Cardiac fibroblast (primary cell): ENCODE measurements at regions not wholly inside any gene's neighbourhood (a gene's known extent, or its start where the extent isn't known, plus 50 kb on each side); places are given as distances from the start of the nearest gene placed in this dataset.

Experiments used
- DNase-seq, 2 donors: peaks; one replicate each; pipeline versions ENCODE4 v3.0.0 to v3.0.0-alpha.2; 2010; ENCODE audit warnings: low read depth in 2 of 2
- H3K4me3 ChIP-seq, 2 donors: replicated peaks in 1 of 2; 1 replicate in 1 of 2; 2 replicates in 1 of 2; pipeline ENCODE4 v1.5.1; 2011; ENCODE audit warnings: low read depth in 2 of 2, low read length in 2 of 2, mild to moderate bottlenecking in 2 of 2, moderate library complexity in 1 of 2
- CTCF ChIP-seq: IDR thresholded peaks from one replicate; pipeline ENCODE4 v1.5.1; 2011; ENCODE audit warnings: low read depth, mild to moderate bottlenecking, low read length, inconsistent platforms

DNA sequence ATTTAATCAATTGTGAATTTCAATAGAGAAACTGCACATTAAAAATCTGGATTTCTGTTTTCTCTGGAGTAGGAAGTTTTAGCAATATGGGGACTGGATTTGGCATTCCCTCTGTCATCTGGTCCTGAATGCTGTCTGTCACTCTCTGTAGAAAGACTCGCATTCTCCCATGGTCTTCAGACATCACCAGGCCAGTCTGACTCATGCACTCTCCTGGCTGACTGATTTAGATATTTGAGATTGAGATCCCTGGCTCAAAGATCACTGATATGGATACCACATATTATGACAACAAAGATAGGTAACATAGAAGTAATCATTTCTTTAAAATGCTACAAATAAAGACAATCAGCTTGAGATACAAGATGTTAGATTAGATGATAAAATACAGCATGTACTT lies 524.5 kb downstream of the GALC start:
- TF ChIP-seq CTCF, result no peak
- DNase-seq, result no peak
- H3K4me3 ChIP-seq, result no peak overlapping the region

DNA sequence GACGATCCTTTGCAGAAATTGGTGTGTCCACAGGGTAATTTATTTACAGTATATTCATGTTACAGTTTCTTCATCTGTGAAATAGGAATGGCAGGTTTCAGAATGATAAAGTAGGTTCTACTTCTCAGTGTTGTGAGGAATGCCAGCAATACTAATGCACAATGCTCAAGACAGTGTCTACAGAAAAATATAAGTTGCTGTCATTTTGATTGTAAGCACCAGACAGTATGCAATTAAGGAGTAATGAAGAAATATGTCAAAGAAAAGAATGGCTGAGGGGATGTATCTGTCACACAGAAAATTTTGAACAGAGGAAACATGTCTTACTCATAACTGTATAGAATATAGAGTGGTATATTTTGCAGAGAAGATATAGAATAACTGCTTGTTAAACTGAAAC lies 525.4 kb downstream of the GALC start:
- no peak for TF ChIP-seq CTCF
- no peak overlapping the region for H3K4me3 ChIP-seq
- no peak for DNase-seq

DNA sequence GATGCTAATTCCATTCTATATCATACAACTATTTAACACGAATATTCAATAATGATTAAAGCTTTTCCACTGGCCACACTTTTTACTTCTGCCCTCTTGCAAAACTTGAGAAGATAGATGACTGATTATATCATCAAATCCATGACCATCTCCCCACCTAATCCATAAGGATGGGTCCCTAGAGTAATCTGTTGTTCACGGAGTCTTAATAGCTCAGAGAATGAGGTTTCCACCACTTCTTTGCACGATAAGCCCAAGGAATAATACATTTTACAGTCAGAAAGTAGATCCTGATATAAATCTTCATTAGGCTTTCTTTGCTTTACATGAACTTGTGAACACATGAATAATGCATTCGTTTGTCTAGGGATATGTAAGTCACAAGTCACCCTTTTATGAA lies 527.2 kb downstream of the GALC start:
- no peak overlapping the region for H3K4me3 ChIP-seq
- no peak for TF ChIP-seq CTCF
- no peak for DNase-seq

GRCh38 chr14:87461704-87462103 lies 531.3 kb downstream of the GALC start:
- DNase-seq, result no peak
- no peak overlapping the region for H3K4me3 ChIP-seq
- no peak for TF ChIP-seq CTCF

DNA sequence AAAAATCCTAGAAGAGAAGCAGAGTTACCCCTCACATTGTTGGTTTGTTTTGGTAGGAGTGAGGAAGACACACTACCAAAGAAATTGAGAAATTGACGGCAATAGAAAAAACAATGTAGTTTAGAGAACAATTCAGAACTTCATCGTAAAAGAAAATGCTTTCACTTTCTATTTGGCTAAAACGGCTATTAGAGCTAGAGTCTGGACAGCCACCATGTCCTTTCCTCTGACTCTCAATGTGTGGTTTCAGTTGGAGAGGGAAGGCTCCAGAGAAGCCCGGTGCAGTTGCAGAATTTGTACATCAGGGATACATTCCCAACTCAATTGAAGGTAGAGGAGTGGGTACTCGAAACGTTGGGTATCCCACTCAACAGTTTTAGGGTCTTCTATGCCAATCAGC lies 535.3 kb downstream of the GALC start:
- H3K4me3 ChIP-seq, result no peak overlapping the region
- no peak for TF ChIP-seq CTCF
- no peak for DNase-seq

DNA sequence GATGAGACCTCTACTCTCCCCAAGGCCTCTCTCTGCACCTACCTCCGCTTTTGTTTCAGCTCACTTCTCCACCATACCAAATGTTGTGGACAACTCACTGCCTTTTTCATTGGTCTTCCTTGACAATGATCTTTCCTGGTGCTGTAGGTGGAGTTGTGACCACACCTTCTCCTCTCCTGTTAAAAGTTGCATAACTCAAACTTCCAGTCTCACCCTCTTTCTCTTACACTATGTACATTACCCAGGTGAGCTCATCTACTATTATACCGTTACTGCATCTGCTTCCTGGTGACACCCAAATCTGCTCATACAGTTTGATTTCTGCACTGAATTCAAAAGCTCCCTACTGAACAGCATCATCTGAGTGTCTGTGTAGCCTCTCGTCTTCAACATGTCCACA lies 542.8 kb downstream of the GALC start:
- no peak for DNase-seq
- no peak overlapping the region for H3K4me3 ChIP-seq
- TF ChIP-seq CTCF, result no peak

GRCh38 chr14:87449016-87449415 lies 544.0 kb downstream of the GALC start:
- no peak for TF ChIP-seq CTCF
- no peak overlapping the region for H3K4me3 ChIP-seq
- no peak for DNase-seq
